ENCODE measurements at regions not wholly inside any gene's neighbourhood (a gene's known extent, or its start where the extent isn't known, plus 50 kb on each side); places are given as distances from the start of the nearest gene placed in this dataset.

- no peaks in the 10 kb centered on the region for H3K36me3 Mint-ChIP-seq
- H3K27ac Mint-ChIP-seq = no peak overlapping the region
- Histone ChIP-seq H3K27me3 (ENCODE audit: control insufficient read depth, insufficient read depth, low read length) (no peaks in the 10 kb centered on the region), H3K4me1 (ENCODE audit: control insufficient read depth, insufficient read depth, low read length) (no peaks in the 10 kb centered on the region), H3K27ac (ENCODE audit: low read length) (no peak overlapping the region), H3K36me3 (ENCODE audit: control insufficient read depth, insufficient read depth, low read length) (no peaks in the 10 kb centered on the region), H3K4me3 (ENCODE audit: low read length) (no peak overlapping the region), H3K9me3 (ENCODE audit: control insufficient read depth, insufficient read depth, low read length) (no peaks in the 10 kb centered on the region)
- H3K4me3 Mint-ChIP-seq = no peak overlapping the region
- 90% methylated on average over 4 of the region's 4 CpGs for WGBS (ENCODE audit: insufficient coverage)
- DNase-seq (no peak), ATAC-seq (no peak)
- H3K9me3 Mint-ChIP-seq = no peaks in the 10 kb centered on the region
- peaks cover 0 to 5% of the 10 kb centered on the region in 2 donors for H3K4me1 Mint-ChIP-seq
- intact Hi-C loops (cut with micrococcal nuclease) = no loop called here
- TF ChIP-seq CTCF (IDR thresholded peaks at IDR 0.05) = no peak
- H3K27me3 Mint-ChIP-seq (ENCODE audit: low read depth in 2 of 2) = peaks cover 0 to 5% of the 10 kb centered on the region in 2 donors
Observed at GRCh38 chr9:87434366-87434765, 63.3 kb upstream of the DAPK1 start.

GRCh38 chr9:87435189-87435880 lies 62.3 kb upstream of the DAPK1 start:
- WGBS (ENCODE audit: insufficient coverage) = 88% methylated on average over 6 of the region's 6 CpGs
- no peak overlapping the region for H3K27ac ChIP-seq (ENCODE audit: low read length)
- Mint-ChIP-seq H3K36me3 (no peaks in the 10 kb centered on the region), H3K4me3 (no peak overlapping the region), H3K9me3 (no peaks in the 10 kb centered on the region), H3K27me3 (ENCODE audit: low read depth in 2 of 2) (peaks cover 0 to 5% of the 10 kb centered on the region in 2 donors), H3K27ac (no peak overlapping the region), H3K4me1 (peaks cover 0 to 5% of the 10 kb centered on the region in 2 donors)
- DNase-seq = no peak
- H3K36me3 ChIP-seq (ENCODE audit: control insufficient read depth, insufficient read depth, low read length) = no peaks in the 10 kb centered on the region
- H3K4me1 ChIP-seq (ENCODE audit: control insufficient read depth, insufficient read depth, low read length) = no peaks in the 10 kb centered on the region
- no peak overlapping the region for H3K4me3 ChIP-seq (ENCODE audit: low read length)
- no peak for TF ChIP-seq CTCF (IDR thresholded peaks at IDR 0.05)
- no peak for ATAC-seq
- intact Hi-C loops (cut with micrococcal nuclease) = no loop called here
- no peaks in the 10 kb centered on the region for H3K27me3 ChIP-seq (ENCODE audit: control insufficient read depth, insufficient read depth, low read length)
- no peaks in the 10 kb centered on the region for H3K9me3 ChIP-seq (ENCODE audit: control insufficient read depth, insufficient read depth, low read length)

GRCh38 chr9:87436716-87437115 lies 61.0 kb upstream of the DAPK1 start:
- H3K4me3 ChIP-seq (ENCODE audit: low read length) = no peak overlapping the region
- no peaks in the 10 kb centered on the region for H3K36me3 Mint-ChIP-seq
- peaks cover 0 to 5% of the 10 kb centered on the region in 2 donors for H3K4me1 Mint-ChIP-seq
- no peaks in the 10 kb centered on the region for H3K4me1 ChIP-seq (ENCODE audit: control insufficient read depth, insufficient read depth, low read length)
- H3K27me3 Mint-ChIP-seq (ENCODE audit: low read depth in 2 of 2) = no peaks in the 10 kb centered on the region
- no peaks in the 10 kb centered on the region for H3K9me3 Mint-ChIP-seq
- no peaks in the 10 kb centered on the region for H3K36me3 ChIP-seq (ENCODE audit: control insufficient read depth, insufficient read depth, low read length)
- no peaks in the 10 kb centered on the region for H3K27me3 ChIP-seq (ENCODE audit: control insufficient read depth, insufficient read depth, low read length)
- intact Hi-C loops (cut with micrococcal nuclease) = no loop called here
- H3K27ac Mint-ChIP-seq = no peak overlapping the region
- H3K9me3 ChIP-seq (ENCODE audit: control insufficient read depth, insufficient read depth, low read length) = no peaks in the 10 kb centered on the region
- no peak overlapping the region for H3K27ac ChIP-seq (ENCODE audit: low read length)
- WGBS (ENCODE audit: insufficient coverage) = 36% methylated on average over 2 of the region's 3 CpGs
- TF ChIP-seq CTCF (IDR thresholded peaks at IDR 0.05) = no peak
- no peak for DNase-seq
- no peak overlapping the region for H3K4me3 Mint-ChIP-seq
- ATAC-seq = peak in 1 of 3 donors; percentile 76

- TF ChIP-seq CTCF (IDR thresholded peaks at IDR 0.05) = no peak
- intact Hi-C loops (cut with micrococcal nuclease) = no loop called here
- H3K27me3 ChIP-seq (ENCODE audit: control insufficient read depth, insufficient read depth, low read length) = no peaks in the 10 kb centered on the region
- Mint-ChIP-seq H3K4me1 (peaks cover 0 to 5% of the 10 kb centered on the region in 2 donors), H3K27ac (no peak overlapping the region), H3K4me3 (no peak overlapping the region), H3K9me3 (no peaks in the 10 kb centered on the region), H3K36me3 (no peaks in the 10 kb centered on the region), H3K27me3 (ENCODE audit: low read depth in 2 of 2) (no peaks in the 10 kb centered on the region)
- no peaks in the 10 kb centered on the region for H3K36me3 ChIP-seq (ENCODE audit: control insufficient read depth, insufficient read depth, low read length)
- DNase-seq = no peak
- no peak for ATAC-seq
- 91% methylated on average over 8 of the region's 8 CpGs for WGBS (ENCODE audit: insufficient coverage)
- H3K9me3 ChIP-seq (ENCODE audit: control insufficient read depth, insufficient read depth, low read length) = no peaks in the 10 kb centered on the region
- H3K4me3 ChIP-seq (ENCODE audit: low read length) = no peak overlapping the region
- H3K27ac ChIP-seq (ENCODE audit: low read length) = no peak overlapping the region
- no peaks in the 10 kb centered on the region for H3K4me1 ChIP-seq (ENCODE audit: control insufficient read depth, insufficient read depth, low read length)
Observed at GRCh38 chr9:87437966-87438365, 59.7 kb upstream of the DAPK1 start.
